GM12875 (cell line): ENCODE measurements at regions not wholly inside any gene's neighbourhood (a gene's known extent, or its start where the extent isn't known, plus 50 kb on each side); places are given as distances from the start of the nearest gene placed in this dataset.
"Not testable (repeated sequence)": the region's sequence is repeated elsewhere in the genome, so short reads cannot be mapped to it uniquely, and the experiment has no call there.

Experiments
- H3K4me3 ChIP-seq: one replicate; pipeline ENCODE4 v1.5.1; 2011; ENCODE audit warnings: low read depth, low read length, control low read depth

DNA sequence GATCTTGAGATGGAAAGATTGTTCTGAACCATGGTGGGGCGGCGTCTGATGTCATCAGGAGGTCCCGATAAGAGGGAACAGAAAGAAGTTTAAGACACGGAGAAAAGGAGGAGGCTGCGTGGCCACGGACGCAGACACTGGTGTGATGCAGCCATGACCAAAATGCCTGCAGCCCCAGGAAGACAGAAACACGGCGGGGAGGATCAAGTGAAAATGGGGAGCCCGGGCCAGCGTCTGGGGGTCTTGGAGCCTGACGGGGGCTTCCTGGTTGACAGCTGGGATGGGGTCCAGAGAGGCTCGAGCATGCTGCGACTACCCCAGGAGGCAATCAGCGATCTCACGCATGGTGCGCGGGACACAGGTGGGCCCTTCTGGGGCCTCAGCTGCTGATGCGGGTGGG lies 119.7 kb downstream of the NPIPB11 start:
- not testable (repeated sequence) for H3K4me3 ChIP-seq

DNA sequence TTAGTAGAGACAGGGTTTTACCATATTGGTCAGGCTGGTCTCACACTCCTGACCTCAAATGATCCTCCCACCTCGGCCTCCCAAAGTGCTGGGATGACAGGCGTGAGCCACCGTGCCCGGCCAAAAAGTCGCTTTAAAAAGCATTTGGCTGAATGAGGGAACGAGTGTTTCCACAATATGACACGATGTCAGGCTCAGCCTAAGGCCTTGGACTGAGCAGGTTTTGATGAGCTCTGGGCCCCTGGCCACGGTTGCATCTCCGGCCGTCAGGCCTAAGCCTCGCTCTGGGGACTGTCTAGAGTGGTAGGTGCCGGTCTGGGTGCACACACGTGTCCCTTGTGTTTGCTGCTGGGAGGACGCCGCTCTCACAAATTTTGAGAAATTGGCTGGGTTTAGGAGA lies 120.3 kb downstream of the NPIPB11 start:
- H3K4me3 ChIP-seq, result not testable (repeated sequence)

DNA sequence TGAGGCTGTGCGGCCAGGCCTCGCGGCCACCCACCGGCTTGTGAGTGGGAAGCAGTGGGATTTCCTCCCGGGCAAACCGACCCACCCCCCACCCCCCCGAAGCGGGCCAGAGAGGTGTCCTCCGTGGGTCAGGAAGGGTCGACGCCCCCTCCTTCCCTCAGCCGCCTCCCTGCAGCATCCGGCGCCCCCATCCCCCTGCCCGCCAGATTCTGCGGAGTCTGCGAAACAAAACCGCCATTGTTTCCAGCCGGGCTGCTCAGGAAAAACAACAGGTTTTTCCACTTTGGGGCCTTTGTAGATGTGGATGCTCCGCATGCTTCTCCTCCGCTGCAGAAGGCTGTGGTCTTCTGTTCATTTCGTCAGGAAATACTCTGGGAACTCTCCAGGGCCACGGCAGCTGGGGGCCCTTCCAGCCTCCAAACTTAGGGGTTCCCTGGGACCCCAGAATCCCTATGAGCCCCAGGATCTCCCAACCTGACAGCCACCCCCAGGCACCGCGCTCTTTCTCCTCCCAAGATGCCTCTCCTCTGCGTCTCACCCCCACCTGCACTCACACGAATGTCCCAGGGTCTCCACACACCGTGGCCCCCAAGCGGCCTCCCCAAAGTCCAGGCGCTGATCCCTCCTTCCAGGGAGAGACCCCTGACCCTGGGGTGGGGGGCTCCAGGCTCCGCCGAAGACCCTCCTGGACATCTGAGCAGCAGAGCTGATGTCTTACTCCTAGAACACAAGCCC lies 121.2 kb downstream of the NPIPB11 start:
- not testable (repeated sequence) for H3K4me3 ChIP-seq

DNA sequence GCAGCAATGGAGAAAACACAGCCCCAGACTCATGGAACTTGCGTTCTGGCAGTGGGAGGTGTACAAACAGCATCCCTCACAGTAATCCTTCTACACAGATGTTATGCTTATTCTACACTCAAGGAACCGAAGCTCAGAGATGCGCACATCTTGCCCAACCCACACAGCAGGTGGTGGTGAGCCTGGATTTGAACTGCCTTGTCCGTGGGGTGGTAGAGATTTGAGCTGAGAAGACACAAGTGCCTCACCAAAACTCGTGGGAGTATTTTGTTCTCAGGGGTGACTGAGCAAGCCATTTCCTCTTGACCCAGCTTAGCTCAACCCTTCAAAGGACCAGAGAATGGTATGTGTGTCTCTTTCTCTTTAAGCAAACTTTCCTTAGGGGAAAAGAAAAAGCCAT lies 121.8 kb downstream of the NPIPB11 start:
- not testable (repeated sequence) for H3K4me3 ChIP-seq

DNA sequence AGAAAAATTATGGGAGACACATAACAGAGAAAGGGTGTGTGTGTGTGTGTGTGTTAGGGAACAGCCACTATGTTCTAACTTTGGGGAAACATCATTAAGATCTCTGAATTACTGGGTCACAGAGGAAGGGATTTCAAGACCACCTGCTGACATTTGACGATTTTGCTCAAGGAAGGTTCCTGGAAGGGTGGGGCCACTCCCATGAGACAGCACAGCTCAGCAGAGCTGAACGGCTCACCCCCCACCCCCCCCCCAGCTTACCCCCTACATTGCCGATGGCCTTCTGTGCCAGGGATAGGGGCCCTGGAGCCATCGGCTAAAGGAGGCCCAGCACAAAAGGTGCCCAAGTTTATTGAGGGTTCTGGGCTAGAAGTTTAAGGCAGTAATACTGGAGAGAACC lies 122.4 kb downstream of the NPIPB11 start:
- not testable (repeated sequence) for H3K4me3 ChIP-seq

DNA sequence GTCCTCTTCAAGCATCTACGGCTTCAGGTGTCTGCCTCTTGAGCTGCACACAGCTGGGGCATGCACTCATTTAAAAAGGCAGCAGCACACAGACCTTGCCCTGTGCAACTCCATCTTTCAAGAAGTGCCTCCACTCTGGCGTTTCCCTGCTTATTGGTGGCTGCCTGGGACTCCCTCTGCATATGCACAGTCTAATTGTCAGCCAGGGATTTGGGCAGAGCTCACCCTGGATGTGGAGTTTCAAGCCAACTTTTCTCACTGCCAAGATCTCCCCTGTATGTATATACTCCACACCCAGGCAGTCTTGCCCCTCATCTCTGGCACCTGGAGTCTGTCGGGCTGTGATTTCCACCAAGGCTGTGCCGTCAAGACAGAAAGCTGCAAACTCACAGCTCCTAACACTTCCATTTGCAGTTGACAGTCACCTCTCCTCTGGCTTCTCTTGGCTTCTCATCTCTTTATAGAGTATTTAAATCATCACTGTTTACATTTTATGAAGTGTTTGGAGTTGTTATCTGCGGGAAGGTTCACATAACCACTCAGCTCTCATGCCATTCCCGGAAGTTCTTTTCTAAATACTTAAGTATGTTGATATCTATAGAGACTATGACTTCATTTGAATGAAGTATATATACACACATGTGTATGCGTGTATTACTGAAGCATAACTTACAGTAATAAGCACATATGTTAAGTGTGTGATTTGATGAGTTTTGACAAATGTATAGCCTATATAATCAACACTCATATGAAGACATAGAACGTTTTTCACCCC lies 128.2 kb downstream of the NPIPB11 start:
- not testable (repeated sequence) for H3K4me3 ChIP-seq

DNA sequence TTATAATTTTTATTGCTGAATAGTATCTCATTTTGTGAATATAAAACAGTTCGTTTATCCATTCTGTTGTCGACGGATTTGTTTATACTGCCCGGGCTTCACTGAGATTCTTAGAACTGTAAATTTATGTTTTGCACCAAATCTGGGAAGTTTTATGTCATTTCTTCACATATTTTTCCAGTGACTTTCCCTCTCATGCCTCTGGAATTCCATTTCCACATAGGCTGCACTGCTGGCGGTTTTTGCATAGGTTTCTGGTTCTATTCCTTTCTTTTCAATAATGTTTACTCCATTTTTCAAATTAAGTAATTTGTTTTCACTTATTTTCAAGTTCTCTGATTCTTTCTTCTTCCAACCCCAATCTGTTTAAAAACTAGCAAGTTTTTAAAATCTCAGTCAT lies 130.1 kb downstream of the NPIPB11 start:
- not testable (repeated sequence) for H3K4me3 ChIP-seq

DNA sequence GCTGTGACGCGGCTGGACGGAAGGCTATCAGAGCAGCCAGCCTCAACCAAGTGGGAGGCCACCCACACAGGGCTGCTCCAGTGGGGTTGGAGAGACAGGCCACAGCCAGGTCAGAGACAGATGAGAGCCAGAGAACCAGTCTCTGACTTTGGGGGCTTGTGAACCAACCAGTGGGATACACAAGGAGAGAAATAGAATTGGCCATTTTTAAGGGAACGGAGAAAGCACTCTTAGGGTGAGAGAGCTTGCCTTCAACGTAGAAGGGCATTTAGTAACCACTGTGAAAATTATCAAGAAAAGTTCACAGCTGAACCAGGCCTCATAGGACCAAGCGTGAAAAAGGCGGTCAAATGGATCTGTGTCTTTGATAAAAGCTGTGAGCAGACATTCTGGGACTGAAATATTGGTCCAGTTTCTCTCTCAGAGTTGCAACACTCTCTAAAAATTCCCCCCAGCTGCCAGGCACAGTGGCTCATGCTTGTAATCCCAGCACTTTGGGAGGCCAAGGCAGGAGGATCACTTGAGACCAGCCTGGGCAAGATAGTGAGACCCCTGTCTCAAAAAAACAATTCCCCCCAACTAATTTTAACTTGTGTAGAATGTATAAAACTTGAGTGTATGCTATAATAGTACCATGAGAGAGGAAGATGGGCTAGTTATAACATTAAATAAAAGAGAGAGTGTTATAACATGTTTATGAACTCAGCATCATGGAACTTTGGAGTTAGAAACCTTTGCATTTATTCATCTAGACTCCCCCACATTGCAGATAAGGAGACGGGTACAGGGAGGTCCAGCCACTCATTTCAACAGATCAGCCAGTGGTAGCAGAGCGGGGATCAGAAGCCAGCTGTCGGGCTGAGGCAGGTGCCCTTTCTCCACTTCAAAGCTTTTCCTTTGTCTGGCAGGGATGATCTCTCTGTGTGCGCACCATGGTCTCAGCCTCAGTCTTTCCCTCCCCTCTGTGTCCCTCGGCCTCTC lies 132.2 kb downstream of the NPIPB11 start:
- not testable (repeated sequence) for H3K4me3 ChIP-seq

DNA sequence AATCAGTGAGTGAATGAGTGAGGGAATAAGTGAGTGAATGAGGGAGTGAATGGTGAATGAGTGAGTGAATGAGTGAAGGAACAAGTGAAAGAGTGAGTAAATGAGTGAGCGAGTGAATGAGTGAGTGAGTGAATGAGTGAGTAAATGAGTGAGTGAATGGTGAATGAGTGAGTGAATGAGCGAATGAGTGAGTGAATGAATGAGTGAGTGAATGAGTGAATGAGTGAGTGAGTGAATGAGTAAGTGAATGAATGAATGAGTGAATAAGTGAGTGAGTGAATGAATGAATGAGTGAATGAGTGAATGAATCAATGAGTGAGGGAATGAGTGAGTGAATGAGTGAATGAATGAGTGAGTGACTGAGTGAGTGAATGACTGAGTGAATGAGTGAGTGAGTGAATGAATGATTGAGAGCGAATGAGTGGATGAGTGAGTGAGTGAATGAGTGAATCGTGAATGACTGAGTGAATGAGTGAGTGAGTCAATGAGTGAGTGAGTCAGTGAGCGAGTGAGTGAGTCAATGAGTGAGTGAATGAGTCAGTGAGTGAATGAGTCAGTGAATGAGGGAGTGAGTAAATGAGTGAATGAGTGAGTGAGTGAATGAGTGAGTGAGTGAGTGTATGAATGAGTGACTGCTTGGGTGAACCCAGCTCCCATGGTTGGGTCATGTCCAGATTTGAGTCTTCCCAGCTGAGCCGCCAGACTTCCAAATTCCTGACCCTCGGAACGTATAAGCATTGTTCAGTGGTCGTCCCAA lies 133.0 kb downstream of the NPIPB11 start:
- H3K4me3 ChIP-seq, result not testable (repeated sequence)

DNA sequence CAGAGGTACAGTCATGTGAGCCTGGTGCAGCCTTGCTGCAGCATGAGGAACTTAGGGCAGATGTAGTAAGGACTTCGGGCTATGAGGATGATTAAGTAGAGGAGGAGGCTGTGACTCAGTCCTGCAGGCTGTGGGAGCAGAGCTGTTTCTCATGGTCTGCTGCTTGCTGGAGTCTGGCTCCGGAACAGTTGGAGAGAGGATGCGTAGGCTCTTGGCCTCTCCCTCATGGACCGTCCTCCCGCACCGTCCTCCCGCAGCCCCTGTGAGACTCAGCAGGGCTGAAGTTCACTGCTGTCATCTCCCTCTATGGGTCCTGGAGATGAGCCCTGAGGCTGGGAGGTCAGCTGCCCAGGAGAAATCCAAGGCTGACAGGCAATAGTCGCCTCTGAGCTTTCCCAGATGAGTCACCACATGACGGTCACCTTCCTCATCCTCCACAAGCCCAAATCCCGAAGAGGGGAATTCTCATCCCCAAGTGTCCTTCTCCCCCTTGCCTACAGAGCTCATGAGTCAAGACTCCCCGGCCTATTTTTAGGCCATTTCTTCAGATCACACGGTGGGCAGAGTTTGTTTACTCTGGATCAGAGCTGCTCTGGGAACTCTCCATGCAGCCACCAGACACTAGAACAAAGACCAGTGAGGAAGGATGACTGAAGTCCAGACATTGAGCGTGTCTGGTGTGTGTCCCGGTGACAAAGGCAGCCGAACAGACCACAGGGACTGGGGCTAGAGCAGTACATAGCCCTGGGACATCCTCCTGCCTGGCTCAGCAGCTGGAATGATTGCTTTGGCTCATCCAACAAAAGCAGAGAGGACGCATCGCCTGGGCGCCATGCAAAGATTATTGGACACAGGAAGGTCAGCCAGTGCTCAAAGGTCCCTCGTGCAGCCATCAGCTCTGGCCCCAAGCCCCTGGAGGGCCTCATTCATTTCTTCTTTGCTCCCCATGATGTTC lies 134.5 kb downstream of the NPIPB11 start:
- H3K4me3 ChIP-seq, result not testable (repeated sequence)

DNA sequence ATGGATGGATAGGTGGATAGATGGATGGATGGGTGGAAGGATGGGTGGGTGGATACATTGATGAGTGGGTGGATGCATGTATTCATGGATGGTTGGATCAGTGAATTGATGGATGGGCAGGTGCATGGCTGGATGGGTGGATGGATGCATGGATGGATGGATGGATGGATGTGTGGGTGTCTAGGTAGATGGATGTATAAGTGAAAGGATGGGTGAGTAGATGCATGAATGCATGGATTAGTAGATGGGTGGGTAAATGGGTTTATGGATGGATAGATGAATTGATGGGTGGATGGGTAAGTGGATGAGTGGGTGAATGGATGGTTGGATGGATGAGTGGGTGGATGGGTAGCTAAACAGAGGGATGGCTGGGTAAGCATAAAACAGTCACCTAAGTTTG lies 135.6 kb downstream of the NPIPB11 start:
- not testable (repeated sequence) for H3K4me3 ChIP-seq

DNA sequence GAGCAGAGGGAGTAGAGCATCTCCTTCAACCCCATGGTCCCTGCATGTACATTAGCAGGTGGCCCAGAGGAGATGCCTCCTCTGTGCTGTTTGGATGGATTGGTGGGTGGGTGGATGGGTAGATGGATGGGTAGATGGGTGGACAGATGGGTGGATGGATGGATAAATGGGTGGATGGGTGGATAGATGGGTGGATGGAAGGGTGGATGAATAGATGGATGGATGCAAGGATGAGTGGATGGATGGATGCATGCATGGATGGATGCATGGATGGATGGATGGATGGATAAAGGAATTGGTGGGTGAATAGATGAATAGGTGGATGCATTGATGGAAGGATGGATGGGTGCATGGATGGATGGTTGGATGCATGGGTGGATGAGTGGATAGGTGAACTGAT lies 136.5 kb downstream of the NPIPB11 start:
- not testable (repeated sequence) for H3K4me3 ChIP-seq

DNA sequence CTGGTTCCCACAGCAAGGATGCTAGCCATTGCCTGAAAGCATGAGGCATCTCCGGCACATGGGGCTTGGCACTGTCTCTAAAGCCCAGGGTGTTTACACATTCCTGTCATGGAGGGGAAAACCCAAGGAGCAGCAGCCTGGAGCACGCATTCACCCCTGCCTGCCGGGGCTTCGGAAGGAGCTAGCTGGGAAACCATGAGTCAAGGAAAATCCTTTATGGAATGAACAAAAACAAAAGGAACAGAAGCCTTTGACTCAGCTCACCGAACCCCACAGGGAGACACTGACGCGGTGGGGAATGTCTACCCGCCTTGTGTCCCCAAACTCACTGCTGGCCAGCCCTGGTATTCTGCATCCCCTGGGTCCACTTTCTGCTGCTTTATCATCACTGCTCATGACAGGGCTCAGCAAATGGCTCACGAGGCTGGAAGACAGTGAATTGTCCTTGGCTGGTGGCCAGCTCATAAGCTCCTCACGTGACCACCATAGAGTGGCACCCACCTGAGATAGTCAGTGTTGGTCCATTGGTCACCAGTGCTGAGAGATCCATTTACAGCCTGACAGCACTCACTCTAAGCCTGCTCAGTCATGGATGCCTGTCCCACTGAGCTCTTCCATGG lies 137.2 kb downstream of the NPIPB11 start:
- H3K4me3 ChIP-seq, result not testable (repeated sequence)

DNA sequence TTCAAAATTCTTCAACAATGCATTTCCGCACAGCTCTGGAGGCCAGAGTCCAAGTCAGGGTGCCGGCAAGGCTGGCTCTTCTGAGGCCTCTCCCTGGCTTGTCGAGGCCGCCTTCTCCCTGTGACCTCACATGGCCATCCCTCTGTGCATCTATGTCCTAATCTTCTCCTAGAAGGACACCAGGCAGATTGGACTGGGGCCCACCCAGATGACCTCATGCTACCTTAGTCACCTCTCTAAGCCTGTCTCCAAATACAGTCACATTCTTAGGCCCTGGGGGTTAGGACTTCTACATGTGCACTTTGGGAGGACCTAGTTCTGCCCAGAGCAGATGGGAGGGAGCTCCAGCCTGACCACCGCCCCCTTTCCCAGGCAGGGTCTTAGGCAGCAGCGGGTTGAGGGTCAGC lies 137.7 kb downstream of the NPIPB11 start:
- H3K4me3 ChIP-seq, result not testable (repeated sequence)

DNA sequence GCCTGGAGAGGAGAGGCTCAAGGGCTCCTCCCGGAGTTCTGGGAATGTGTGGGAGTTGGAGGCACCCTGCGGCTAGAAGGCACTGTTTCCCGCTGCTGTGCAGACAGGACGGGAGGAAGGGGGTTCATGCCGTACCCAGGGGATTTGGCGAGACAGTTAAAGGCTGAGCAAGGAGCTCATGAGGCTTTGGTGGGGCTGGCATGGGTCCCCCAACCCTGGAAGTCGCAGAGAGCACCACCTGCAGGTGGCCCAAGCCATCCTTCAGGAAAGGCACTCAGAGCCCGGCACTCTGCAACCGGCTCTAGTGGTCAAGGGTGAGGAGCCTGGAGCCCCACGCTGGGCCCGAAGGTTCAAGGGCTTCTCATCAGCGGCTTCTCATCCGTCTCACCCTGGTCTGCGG lies 138.2 kb downstream of the NPIPB11 start:
- not testable (repeated sequence) for H3K4me3 ChIP-seq

DNA sequence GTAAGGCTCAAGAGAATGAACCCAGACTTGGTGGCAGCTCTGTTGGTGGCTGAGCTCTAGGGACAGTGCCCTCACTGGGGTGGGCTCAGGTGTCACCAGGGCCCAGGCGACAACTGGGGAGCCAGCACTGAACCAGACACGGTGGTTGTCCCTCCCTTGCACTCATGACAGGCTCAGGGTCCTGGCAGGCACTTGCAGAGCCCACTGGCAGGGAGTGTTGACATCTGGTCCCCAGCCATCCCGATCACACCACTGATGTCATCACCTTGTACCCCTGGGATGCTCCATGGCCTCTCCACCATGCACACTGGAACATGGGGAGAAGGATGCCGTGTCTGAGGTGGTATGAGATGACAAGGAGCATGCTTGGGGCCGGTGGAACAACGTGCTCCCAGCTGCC lies 138.6 kb downstream of the NPIPB11 start:
- not testable (repeated sequence) for H3K4me3 ChIP-seq

DNA sequence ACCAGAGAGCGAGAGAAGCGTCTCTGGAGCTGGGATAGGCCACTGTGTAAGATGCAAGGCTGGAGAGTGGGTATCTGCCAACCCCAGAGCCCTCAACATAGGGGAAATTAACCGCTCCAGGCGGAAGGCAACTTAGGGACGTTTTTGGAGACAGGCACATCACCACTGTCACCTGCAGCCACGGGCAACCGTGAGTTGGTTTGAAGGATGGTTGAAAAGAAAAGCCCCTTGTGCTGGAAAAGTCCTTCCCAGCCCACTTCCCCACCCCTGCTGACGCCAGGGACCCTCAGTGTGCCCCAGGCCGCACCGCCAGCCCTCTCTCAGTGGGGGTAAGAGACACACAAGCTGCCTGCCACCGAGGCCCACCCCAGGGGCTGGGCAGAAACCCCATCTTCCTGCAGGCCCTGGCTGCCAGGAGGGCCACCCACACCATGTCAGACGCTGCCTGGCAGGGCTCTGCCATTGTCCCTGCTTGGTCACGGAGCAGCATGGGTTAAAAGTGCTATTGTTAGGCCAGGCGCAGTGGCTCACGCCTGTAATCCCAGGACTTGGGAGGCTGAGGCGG lies 139.4 kb downstream of the NPIPB11 start:
- not testable (repeated sequence) for H3K4me3 ChIP-seq

DNA sequence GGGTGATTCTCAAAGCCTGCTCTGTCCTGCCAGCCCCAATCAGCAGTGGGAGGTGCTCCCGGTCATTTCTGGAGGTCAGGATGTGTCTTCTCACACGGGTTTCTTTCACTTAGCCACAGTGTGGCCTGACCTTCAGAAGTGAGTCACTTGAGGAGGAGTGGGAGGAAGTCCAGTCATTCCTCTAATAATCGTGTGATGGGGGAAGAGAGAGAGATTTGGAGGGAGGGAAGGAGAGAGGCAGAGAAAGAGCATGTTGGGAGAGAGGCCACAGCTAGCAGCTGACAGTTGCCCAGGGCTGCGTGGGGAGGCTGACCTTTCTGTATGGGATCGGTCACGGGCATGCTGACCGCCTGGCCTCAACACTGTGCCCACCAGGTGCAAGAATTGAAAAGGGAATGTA lies 139.9 kb downstream of the NPIPB11 start:
- not testable (repeated sequence) for H3K4me3 ChIP-seq
